ENCODE measurements at regions not wholly inside any gene's neighbourhood (a gene's known extent, or its start where the extent isn't known, plus 50 kb on each side); places are given as distances from the start of the nearest gene placed in this dataset.

- no TSS peak for BruUV-seq (replicated peaks)
- H3K27ac ChIP-seq (ENCODE audit: low read length) = no peak overlapping the region
- ChIA-PET POLR2A (no interaction called here), CTCF (no interaction called here)
- H3K36me3 ChIP-seq (ENCODE audit: control insufficient read depth, insufficient read depth, low read length) = no peaks in the 10 kb centered on the region
- H3K4me3 ChIP-seq (ENCODE audit: low read depth in 2 of 2, low read length in 2 of 2) = no peak overlapping the region
- no peak for ATAC-seq
- intact Hi-C loops (cut with micrococcal nuclease; ENCODE audit: unreplicated experiment) = no loop called here
- no peaks in the 10 kb centered on the region for H3K4me1 ChIP-seq (ENCODE audit: control insufficient read depth, insufficient read depth, low read length)
- no peaks in the 10 kb centered on the region for H3K9me3 ChIP-seq (ENCODE audit: control insufficient read depth, insufficient read depth, low read depth, low read length)
- in situ Hi-C loops (cut with HindIII; ENCODE audit: low pct_unique_long_range_greater_than_20kb, low sequenced_read_pairs) = no loop called here
- TF ChIP-seq POLR2AphosphoS5 (IDR thresholded peaks at IDR 0.05; ENCODE audit: low read depth, low read length) (no peak), TCF7L2 (IDR thresholded peaks at IDR 0.05; ENCODE audit: low read depth, low read length) (no peak), REST (IDR thresholded peaks at IDR 0.05; ENCODE audit: insufficient read depth in 1 of 2, low read depth in 2 of 2, low read length in 1 of 2) (no peak), SIN3A (IDR thresholded peaks at IDR 0.05; ENCODE audit: borderline replicate concordance, insufficient read depth, low read depth, low read length) (no peak), CTCF (IDR thresholded peaks at IDR 0.05) (no peak)
- H3K27me3 ChIP-seq (ENCODE audit: control insufficient read depth, insufficient read depth, low read length) = no peaks in the 10 kb centered on the region
- no peak for DNase-seq (ENCODE audit: low read depth, low spot score)
Observed at GRCh38 chr4:66376396-66376795, 706.1 kb upstream of the EPHA5 start.

- ATAC-seq (no peak), DNase-seq (ENCODE audit: low read depth, low spot score) (no peak)
- no peaks in the 10 kb centered on the region for H3K9me3 ChIP-seq (ENCODE audit: control insufficient read depth, insufficient read depth, low read depth, low read length)
- H3K4me1 ChIP-seq (ENCODE audit: control insufficient read depth, insufficient read depth, low read length) = no peaks in the 10 kb centered on the region
- no peak for TF ChIP-seq SIN3A (IDR thresholded peaks at IDR 0.05; ENCODE audit: borderline replicate concordance, insufficient read depth, low read depth, low read length)
- no peak for TF ChIP-seq CTCF (IDR thresholded peaks at IDR 0.05)
- TF ChIP-seq TCF7L2 (IDR thresholded peaks at IDR 0.05; ENCODE audit: low read depth, low read length) = no peak
- TF ChIP-seq REST (IDR thresholded peaks at IDR 0.05; ENCODE audit: insufficient read depth in 1 of 2, low read depth in 2 of 2, low read length in 1 of 2) = no peak
- no peak for TF ChIP-seq POLR2AphosphoS5 (IDR thresholded peaks at IDR 0.05; ENCODE audit: low read depth, low read length)
- H3K4me3 ChIP-seq (ENCODE audit: low read depth in 2 of 2, low read length in 2 of 2) = no peak overlapping the region
- in situ Hi-C loops (cut with HindIII; ENCODE audit: low pct_unique_long_range_greater_than_20kb, low sequenced_read_pairs) = no loop called here
- BruUV-seq (replicated peaks) = no TSS peak
- intact Hi-C loops (cut with micrococcal nuclease; ENCODE audit: unreplicated experiment) = no loop called here
- ChIA-PET CTCF (no interaction called here), POLR2A (no interaction called here)
- H3K27me3 ChIP-seq (ENCODE audit: control insufficient read depth, insufficient read depth, low read length) = no peaks in the 10 kb centered on the region
- no peak overlapping the region for H3K27ac ChIP-seq (ENCODE audit: low read length)
- no peaks in the 10 kb centered on the region for H3K36me3 ChIP-seq (ENCODE audit: control insufficient read depth, insufficient read depth, low read length)
Observed at GRCh38 chr4:66373268-66373667, 703.0 kb upstream of the EPHA5 start.

All from Panc1 (cell line).